ENCODE measurements at regions not wholly inside any gene's neighbourhood (a gene's known extent, or its start where the extent isn't known, plus 50 kb on each side); places are given as distances from the start of the nearest gene placed in this dataset.

- DNase-seq (no peak), ATAC-seq (no peak)
- CTCF ChIA-PET: no interaction called here
- Mint-ChIP-seq H3K27me3 (peaks cover 58% of the 10 kb centered on the region), H3K9me3 (ENCODE audit: low read depth) (no peaks in the 10 kb centered on the region), H3K27ac (no peak overlapping the region), H3K4me3 (no peak overlapping the region), H3K4me1 (peaks cover 16% of the 10 kb centered on the region), H3K36me3 (no peaks in the 10 kb centered on the region)
These were observed 93.5 kb upstream of the PAX2 start for GRCh38 chr10:100651916-100652315.

DNA sequence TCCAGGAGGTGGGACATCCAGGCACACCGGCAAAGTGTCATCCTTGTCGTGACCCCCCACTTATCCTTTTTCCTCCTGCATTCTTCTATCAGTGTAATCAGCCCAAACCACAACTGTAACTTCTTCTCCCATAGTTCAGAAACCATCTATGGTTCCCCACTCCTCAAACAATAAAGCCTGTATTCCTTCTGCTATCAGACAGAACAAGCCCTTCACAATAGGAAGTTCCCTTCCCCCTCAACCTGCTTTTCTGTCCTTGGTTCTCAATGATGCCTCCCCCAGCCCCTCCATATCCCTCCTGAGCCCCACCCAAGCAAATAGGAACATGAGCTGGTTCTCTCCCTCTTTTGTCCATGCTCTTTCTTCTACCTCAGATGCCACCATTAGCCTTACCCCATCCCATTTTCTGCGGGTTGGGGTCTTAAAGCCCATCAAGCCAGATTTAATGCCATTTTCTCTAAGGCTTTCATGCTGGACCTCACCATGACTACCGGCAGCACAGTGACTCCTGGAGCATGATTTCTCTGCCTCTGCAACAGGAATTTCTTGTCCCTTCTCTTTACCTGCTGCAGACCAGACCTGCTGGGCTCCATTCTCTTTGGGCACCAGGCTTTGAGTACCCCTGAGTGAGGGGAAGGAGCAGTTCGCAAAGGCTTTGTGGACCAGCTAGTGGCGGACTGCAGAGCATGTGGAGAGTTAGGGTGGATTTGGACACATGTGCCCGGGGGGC is 92.8 kb upstream of the PAX2 start:
- H3K9me3 Mint-ChIP-seq (ENCODE audit: low read depth): no peaks in the 10 kb centered on the region
- no peak for ATAC-seq
- DNase-seq: no peak
- H3K36me3 Mint-ChIP-seq: peaks cover 3% of the 10 kb centered on the region
- H3K4me3 Mint-ChIP-seq: no peak overlapping the region
- no peak overlapping the region for H3K27ac Mint-ChIP-seq
- CTCF ChIA-PET: no interaction called here
- H3K4me1 Mint-ChIP-seq: peaks cover 18% of the 10 kb centered on the region
- H3K27me3 Mint-ChIP-seq: peaks cover 61% of the 10 kb centered on the region

DNA sequence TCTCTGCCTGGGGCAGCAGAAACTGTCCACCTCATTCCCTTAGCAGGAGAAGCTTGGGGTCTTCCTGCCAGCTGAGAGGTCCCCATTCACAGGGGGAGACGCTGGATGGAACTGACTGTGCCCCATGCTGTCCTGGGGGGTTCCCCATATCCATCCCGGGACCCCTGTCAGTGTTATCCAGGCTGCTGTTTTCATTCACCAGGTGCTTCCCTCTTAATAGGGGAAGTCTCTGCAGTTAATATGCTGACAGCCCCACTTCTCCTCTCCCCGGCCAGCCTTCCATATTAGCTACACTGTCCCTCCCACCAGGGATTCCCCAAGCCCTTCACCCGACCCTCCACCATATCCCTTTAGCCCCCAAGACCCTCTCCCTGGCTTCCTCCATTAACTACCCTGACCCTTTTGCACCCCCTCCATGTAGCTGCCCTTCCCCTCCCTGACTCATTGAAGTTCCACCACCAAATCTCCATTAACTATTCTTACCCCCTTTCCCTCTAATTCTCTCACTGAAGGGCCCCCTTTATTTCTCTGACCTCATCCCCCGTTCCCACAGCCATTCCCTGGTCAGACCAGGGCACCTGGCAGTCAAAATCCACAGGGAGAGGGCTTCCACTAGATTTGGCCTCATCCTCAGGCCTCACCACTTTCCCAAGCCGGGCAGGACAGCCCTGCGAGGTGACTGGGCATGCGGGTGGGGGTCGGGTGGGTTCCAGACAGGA is 92.0 kb upstream of the PAX2 start:
- Mint-ChIP-seq H3K27ac (no peak overlapping the region), H3K9me3 (ENCODE audit: low read depth) (no peaks in the 10 kb centered on the region), H3K27me3 (peaks cover 63% of the 10 kb centered on the region), H3K4me3 (no peak overlapping the region), H3K4me1 (peaks cover 18% of the 10 kb centered on the region), H3K36me3 (peaks cover 3% of the 10 kb centered on the region)
- no peak for ATAC-seq
- DNase-seq: no peak
- CTCF ChIA-PET: no interaction called here

GRCh38 chr10:100653957-100654781 is 91.2 kb upstream of the PAX2 start:
- CTCF ChIA-PET: no interaction called here
- H3K36me3 Mint-ChIP-seq: peaks cover 4% of the 10 kb centered on the region
- H3K4me1 Mint-ChIP-seq: peaks cover 18% of the 10 kb centered on the region
- DNase-seq (peak; percentile 47), ATAC-seq (peak; percentile 50)
- no peak overlapping the region for H3K27ac Mint-ChIP-seq
- no peaks in the 10 kb centered on the region for H3K9me3 Mint-ChIP-seq (ENCODE audit: low read depth)
- peaks cover 64% of the 10 kb centered on the region for H3K27me3 Mint-ChIP-seq
- H3K4me3 Mint-ChIP-seq: peak overlapping the region; percentile 29

- H3K27ac Mint-ChIP-seq: peak overlapping the region; percentile 29
These were observed 90.5 kb upstream of the PAX2 start for GRCh38 chr10:100654782-100655325.

GRCh38 chr10:100655326-100655759 is 90.0 kb upstream of the PAX2 start:
- DNase-seq (no peak), ATAC-seq (no peak)
- Mint-ChIP-seq H3K27me3 (peaks cover 70% of the 10 kb centered on the region), H3K4me1 (peaks cover 18% of the 10 kb centered on the region), H3K36me3 (peaks cover 4% of the 10 kb centered on the region), H3K27ac (no peak overlapping the region), H3K9me3 (ENCODE audit: low read depth) (no peaks in the 10 kb centered on the region), H3K4me3 (peak overlapping the region; percentile 27)
- CTCF ChIA-PET: no interaction called here

More at GRCh38 chr10:100654782-100655325, 90.5 kb upstream of the PAX2 start:
- H3K4me3 Mint-ChIP-seq: peak overlapping the region; percentile 56
- H3K9me3 Mint-ChIP-seq (ENCODE audit: low read depth): no peaks in the 10 kb centered on the region
- peaks cover 68% of the 10 kb centered on the region for H3K27me3 Mint-ChIP-seq
- peaks cover 18% of the 10 kb centered on the region for H3K4me1 Mint-ChIP-seq
- ATAC-seq: no peak
- no peak for DNase-seq
- CTCF ChIA-PET: no interaction called here
- peaks cover 4% of the 10 kb centered on the region for H3K36me3 Mint-ChIP-seq

DNA sequence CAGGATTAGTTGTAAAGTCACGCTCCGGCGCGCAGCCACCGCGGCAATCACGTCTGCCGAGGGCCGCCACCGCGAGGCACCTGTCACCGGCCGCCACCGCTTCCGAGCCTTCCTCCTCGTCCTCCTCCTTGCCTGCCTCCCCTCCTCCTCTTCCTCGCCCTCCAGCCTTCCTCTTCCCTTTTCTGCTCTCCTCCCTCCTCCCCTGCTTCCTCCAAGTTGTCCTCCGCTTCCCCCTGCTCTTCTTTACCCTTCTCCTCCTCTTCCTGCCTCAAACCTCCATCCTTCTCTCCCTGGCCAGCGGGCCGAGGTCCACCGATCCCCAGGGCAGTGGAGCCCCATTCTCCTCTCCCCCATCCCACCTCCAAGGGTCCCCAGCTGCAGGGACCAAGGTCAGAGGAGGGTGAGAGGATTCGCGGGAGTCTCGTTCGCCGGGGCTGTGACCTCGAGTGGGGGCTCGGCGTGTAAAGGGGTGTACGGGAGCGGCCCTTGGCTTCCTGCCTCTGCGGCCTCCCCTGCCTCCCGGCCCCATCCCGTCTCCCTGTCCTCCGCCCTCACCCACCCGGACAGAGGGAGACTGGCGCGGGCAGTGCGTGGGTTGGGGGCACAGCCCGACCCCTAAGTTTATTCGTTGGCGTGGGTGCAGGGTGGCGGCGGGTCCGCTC is 89.5 kb upstream of the PAX2 start:
- H3K4me1 Mint-ChIP-seq: peaks cover 18% of the 10 kb centered on the region
- H3K9me3 Mint-ChIP-seq (ENCODE audit: low read depth): no peaks in the 10 kb centered on the region
- H3K36me3 Mint-ChIP-seq: peaks cover 4% of the 10 kb centered on the region
- DNase-seq (no peak), ATAC-seq (no peak)
- no peak overlapping the region for H3K27ac Mint-ChIP-seq
- H3K4me3 Mint-ChIP-seq: peak overlapping the region; percentile 27
- peaks cover 76% of the 10 kb centered on the region for H3K27me3 Mint-ChIP-seq
- CTCF ChIA-PET: no interaction called here

DNA sequence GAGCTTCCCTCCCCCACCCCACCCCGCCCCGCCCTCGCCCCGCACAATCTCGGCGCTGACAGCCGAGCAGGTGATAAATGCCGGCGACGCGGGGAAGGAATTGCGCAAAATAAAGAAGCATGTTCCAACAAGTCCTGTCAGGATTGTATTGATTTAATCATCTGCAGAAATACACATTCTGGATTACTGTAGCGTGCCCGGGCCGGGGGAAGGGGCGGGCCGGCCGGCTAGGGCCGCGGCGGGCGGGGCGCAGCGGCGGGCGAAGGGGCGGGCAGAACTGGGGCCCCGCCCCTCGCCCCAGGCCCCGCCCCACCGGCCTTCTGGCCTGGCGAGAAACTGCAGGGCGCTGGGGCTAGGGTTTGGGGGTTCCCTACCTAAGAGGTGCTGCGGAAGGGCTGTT is 88.9 kb upstream of the PAX2 start:
- no peaks in the 10 kb centered on the region for H3K9me3 Mint-ChIP-seq (ENCODE audit: low read depth)
- CTCF ChIA-PET: no interaction called here
- DNase-seq (no peak), ATAC-seq (peak; percentile 24)
- H3K27me3 Mint-ChIP-seq: peaks cover 80% of the 10 kb centered on the region
- no peak overlapping the region for H3K4me3 Mint-ChIP-seq
- no peak overlapping the region for H3K27ac Mint-ChIP-seq
- peaks cover 18% of the 10 kb centered on the region for H3K4me1 Mint-ChIP-seq
- H3K36me3 Mint-ChIP-seq: peaks cover 4% of the 10 kb centered on the region

DNA sequence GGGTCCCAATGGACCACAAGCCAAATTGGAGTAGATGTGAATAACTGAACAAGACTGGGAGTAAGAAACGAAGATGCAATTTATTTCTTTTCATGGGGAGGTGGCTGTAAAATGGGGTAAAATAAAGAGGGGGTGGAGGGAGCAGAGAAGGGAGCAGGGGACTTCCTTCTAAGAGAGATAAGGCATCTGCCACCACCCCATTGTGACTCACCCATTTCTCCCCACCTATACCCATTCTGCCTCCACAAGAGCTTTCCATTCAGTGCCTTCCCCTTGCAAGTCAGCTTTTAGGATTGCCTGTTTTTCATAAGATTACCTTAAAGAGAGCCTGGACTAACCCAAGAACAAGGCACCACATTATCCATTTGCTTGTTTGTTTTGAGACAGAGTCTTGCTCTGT is 87.1 kb upstream of the PAX2 start:
- no peak for ATAC-seq
- no peak overlapping the region for H3K27ac Mint-ChIP-seq
- peaks cover 4% of the 10 kb centered on the region for H3K36me3 Mint-ChIP-seq
- H3K4me3 Mint-ChIP-seq: no peak overlapping the region
- DNase-seq: no peak
- peaks cover 18% of the 10 kb centered on the region for H3K4me1 Mint-ChIP-seq
- H3K27me3 Mint-ChIP-seq: peaks cover 79% of the 10 kb centered on the region
- H3K9me3 Mint-ChIP-seq (ENCODE audit: low read depth): no peaks in the 10 kb centered on the region
- CTCF ChIA-PET: interaction anchor here (1.5 kb wide), 1 partner anchor 86 kb away, joined by 5 read pairs; no protein-coding TSS in a partner anchor

GRCh38 chr10:100659361-100660098 is 85.9 kb upstream of the PAX2 start:
- no peak overlapping the region for H3K4me3 Mint-ChIP-seq
- no peak overlapping the region for H3K27ac Mint-ChIP-seq
- H3K9me3 Mint-ChIP-seq (ENCODE audit: low read depth): no peaks in the 10 kb centered on the region
- ATAC-seq (no peak), DNase-seq (no peak)
- peaks cover 14% of the 10 kb centered on the region for H3K4me1 Mint-ChIP-seq
- H3K36me3 Mint-ChIP-seq: peaks cover 4% of the 10 kb centered on the region
- peaks cover 81% of the 10 kb centered on the region for H3K27me3 Mint-ChIP-seq
- CTCF ChIA-PET: no interaction called here

GRCh38 chr10:100660365-100660764 is 85.0 kb upstream of the PAX2 start:
- peaks cover 78% of the 10 kb centered on the region for H3K27me3 Mint-ChIP-seq
- peaks cover 8% of the 10 kb centered on the region for H3K4me1 Mint-ChIP-seq
- H3K27ac Mint-ChIP-seq: no peak overlapping the region
- peaks cover 4% of the 10 kb centered on the region for H3K36me3 Mint-ChIP-seq
- no peaks in the 10 kb centered on the region for H3K9me3 Mint-ChIP-seq (ENCODE audit: low read depth)
- CTCF ChIA-PET: no interaction called here
- no peak for DNase-seq
- H3K4me3 Mint-ChIP-seq: no peak overlapping the region
- no peak for ATAC-seq

- H3K9me3 Mint-ChIP-seq (ENCODE audit: low read depth): no peaks in the 10 kb centered on the region
These were observed 84.4 kb upstream of the PAX2 start for GRCh38 chr10:100660945-100661344.

More at GRCh38 chr10:100660945-100661344, 84.4 kb upstream of the PAX2 start:
- Mint-ChIP-seq H3K4me3 (no peak overlapping the region), H3K4me1 (peaks cover 2% of the 10 kb centered on the region), H3K27ac (no peak overlapping the region), H3K27me3 (peaks cover 75% of the 10 kb centered on the region), H3K36me3 (peaks cover 4% of the 10 kb centered on the region)
- DNase-seq (no peak), ATAC-seq (no peak)
- CTCF ChIA-PET: no interaction called here

Measured in activated CD8-positive, alpha-beta memory T cell treated with anti-CD3 and anti-CD28 coated beads, Interleukin-2, amount 10 ng/mL, durations not matched to agents 7 days and 5 days (primary cell).